C4-2B (cell line): ENCODE measurements at regions not wholly inside any gene's neighbourhood (a gene's known extent, or its start where the extent isn't known, plus 50 kb on each side); places are given as distances from the start of the nearest gene placed in this dataset.

Experiments used
- H3K27ac ChIP-seq: fragments of 450-650 bp; 2 replicates; pipeline ENCODE4 v1.5.1; 2017
- CTCF ChIP-seq: fragments of 450-650 bp; conservative IDR thresholded peaks from 2 replicates; pipeline ENCODE4 v1.5.1; 2017; ENCODE audit warnings: mild to moderate bottlenecking
- ZFX ChIP-seq: fragments of 450-650 bp; IDR thresholded peaks from 2 replicates; pipeline ENCODE4 v1.6.1; 2017

DNA sequence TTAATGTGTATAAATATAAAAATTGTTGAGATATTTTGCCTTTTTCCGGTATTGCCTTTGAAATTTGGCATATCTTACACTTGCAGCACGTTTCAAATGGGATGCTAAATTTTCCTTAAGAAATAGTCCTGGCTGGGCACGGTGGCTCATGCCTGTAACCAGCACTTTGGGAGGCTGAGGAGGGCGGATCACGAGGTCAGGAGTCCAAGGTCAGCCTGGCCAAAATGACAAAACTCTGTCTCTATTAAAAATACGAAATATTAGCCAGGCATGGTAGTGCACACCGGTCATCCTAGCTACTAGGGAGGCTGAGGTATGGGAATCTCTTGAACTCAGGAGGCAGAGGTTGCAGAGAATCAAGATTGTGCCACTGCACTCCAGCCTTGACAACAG lies 220.2 kb downstream of the PTEN start:
- H3K27ac ChIP-seq, result no peak overlapping the region
- TF ChIP-seq ZFX, result no peak
- no peak for TF ChIP-seq CTCF

GRCh38 chr10:88086187-88086960 lies 222.9 kb downstream of the PTEN start:
- no peak overlapping the region for H3K27ac ChIP-seq
- TF ChIP-seq ZFX (no peak), CTCF (no peak)

DNA sequence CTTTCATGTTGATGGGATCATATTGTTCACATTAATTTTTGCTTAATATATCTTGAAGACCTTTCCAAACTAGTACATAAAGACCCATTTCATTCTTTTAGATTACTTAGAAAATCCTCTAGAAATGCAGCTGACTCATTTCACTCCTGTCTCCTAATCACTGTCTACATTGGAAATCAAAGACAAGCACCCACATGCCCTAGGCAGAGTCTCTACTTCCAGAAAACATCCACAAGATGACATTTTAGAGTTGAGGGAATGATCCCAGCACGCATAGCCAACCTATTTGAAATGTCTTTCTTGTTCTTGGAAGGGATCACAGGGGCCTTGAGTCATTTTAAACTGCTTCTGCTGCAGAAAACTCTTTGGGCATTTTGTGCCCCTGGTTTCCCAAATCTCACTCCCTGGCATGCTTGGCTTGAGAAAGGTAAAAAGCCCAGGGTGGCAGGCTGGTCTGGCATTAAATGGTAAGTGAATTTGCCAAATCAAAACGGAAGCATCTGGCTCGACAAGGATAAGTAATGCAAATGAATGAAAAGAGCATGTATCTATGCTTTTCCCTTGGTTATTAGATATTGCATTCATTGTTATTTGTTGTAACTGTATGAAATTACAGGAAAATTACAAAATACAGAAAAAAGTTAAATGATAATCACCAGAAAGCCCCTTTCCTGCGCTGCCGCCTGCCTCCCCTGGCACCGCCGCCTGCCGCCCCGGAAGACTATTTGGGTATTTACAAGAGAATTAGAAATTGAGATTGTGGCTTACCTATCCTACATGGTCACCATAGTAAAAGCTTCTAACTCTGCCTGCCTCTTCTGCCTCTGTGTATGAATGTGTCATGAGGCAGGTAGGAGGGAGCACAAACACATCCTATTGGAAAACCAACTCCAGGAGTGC lies 225.3 kb downstream of the PTEN start:
- no peak overlapping the region for H3K27ac ChIP-seq
- TF ChIP-seq CTCF, result no peak
- TF ChIP-seq ZFX, result no peak

GRCh38 chr10:88089498-88089897 lies 226.1 kb downstream of the PTEN start:
- TF ChIP-seq CTCF (no peak), ZFX (no peak)
- H3K27ac ChIP-seq, result no peak overlapping the region

GRCh38 chr10:88090568-88091214 lies 227.3 kb downstream of the PTEN start:
- TF ChIP-seq ZFX (no peak), CTCF (no peak)
- no peak overlapping the region for H3K27ac ChIP-seq

DNA sequence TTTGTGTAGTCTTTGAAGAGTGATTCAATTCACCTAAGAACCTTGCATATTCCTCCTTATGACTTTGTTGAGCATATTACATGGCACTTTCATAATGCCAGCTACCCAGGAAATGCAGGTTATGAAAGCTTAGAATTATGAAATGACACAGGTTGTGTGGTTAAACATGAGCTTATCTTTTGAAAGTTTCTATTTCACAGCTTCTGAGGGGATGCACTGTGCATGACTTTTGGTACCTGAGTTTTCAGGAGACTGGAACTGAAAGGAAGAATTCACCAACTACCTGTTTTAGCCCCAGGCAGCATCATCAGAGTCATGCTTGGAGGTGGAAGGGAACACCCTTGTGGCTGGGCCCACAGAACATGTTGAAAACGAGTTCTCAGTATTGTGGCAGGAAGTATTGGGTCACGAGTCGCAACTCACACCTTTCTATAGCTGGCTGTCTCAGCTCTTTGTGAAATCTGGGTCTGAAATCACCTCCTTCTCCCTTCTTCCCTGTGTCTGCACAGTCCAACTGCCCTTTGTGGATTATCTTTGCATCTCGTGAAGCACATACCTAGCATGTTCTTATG lies 228.2 kb downstream of the PTEN start:
- no peak overlapping the region for H3K27ac ChIP-seq

More for the DNA sequence above, 228.2 kb downstream of the PTEN start:
- no peak for TF ChIP-seq ZFX
- TF ChIP-seq CTCF, result no peak
